GM23338 (cell line): ENCODE measurements at regions not wholly inside any gene's neighbourhood (a gene's known extent, or its start where the extent isn't known, plus 50 kb on each side); places are given as distances from the start of the nearest gene placed in this dataset.

ENCODE experiments used
- ATAC-seq: fragments of 200-7000 bp; cut with Tn5 transposase; 3 replicates; pipeline ENCODE4 v1.9.1; 2020
- DNase-seq: peaks from one replicate; pipeline ENCODE4 v3.0.0-alpha.2; 2015; ENCODE audit warnings: low spot score
- H2AFZ ChIP-seq: fragments of 200-600 bp; sonication (generic); 2 replicates; pipeline ENCODE4 v1.8.0; 2016; ENCODE audit warnings: antibody characterized with exemption, mild to moderate bottlenecking, moderate library complexity
- H3F3A ChIP-seq: fragments of 200-600 bp; sonication (generic); replicated peaks from 2 replicates; pipeline ENCODE4 v1.8.0; 2017; ENCODE audit warnings: antibody characterized with exemption, mixed run types, low read depth
- H3K27ac ChIP-seq: fragments of 200-600 bp; sonication (generic); 2 replicates; pipeline ENCODE4 v1.6.1; 2016; ENCODE audit warnings: low read depth
- H3K27me3 ChIP-seq: fragments of 200-600 bp; sonication (generic); 2 replicates; pipeline ENCODE4 v1.8.0; 2016; ENCODE audit warnings: mild to moderate bottlenecking, mixed run types, moderate library complexity; ENCODE audit not compliant: insufficient read depth
- H3K36me3 ChIP-seq: fragments of 200-600 bp; sonication (generic); 2 replicates; pipeline ENCODE4 v1.8.0; 2016; ENCODE audit warnings: mild to moderate bottlenecking; ENCODE audit not compliant: insufficient read depth
- H3K4me1 ChIP-seq: fragments of 200-600 bp; sonication (generic); 2 replicates; pipeline ENCODE4 v1.8.0; 2016; ENCODE audit warnings: mild to moderate bottlenecking, moderate library complexity; ENCODE audit not compliant: insufficient read depth
- H3K4me2 ChIP-seq: fragments of 200-600 bp; sonication (generic); 2 replicates; pipeline ENCODE4 v1.7.1; 2017; ENCODE audit warnings: mixed run types
- H3K4me3 ChIP-seq: fragments of 200-600 bp; sonication (generic); 2 replicates; pipeline ENCODE4 v1.6.1; 2016; ENCODE audit warnings: mixed run types
- H3K79me2 ChIP-seq: fragments of 200-600 bp; sonication (generic); replicated peaks from 2 replicates; pipeline ENCODE4 v1.8.0; 2017; ENCODE audit warnings: mild to moderate bottlenecking; ENCODE audit not compliant: insufficient read depth
- H3K9me2 ChIP-seq: fragments of 200-600 bp; sonication (generic); 2 replicates; pipeline ENCODE4 v1.8.0; 2017; ENCODE audit not compliant: insufficient read depth
- H4K20me1 ChIP-seq: fragments of 200-600 bp; sonication (generic); replicated peaks from 2 replicates; pipeline ENCODE4 v1.8.0; 2017; ENCODE audit warnings: mild to moderate bottlenecking; ENCODE audit not compliant: insufficient read depth
- H3K27ac Mint-ChIP-seq: 2 replicates; pipeline ENCODE4 v1.8.0; 2020; ENCODE audit warnings: inconsistent platforms, mild to moderate bottlenecking, moderate library complexity, mixed read lengths
- H3K27me3 Mint-ChIP-seq: 3 replicates; pipeline ENCODE4 v1.8.0; 2022; ENCODE audit warnings: low read depth, mild to moderate bottlenecking, moderate library complexity, mixed read lengths, inconsistent platforms; ENCODE audit not compliant: insufficient read depth, poor library complexity
- H3K36me3 Mint-ChIP-seq: 3 replicates; pipeline ENCODE4 v1.8.0; 2021; ENCODE audit warnings: low read depth, mild to moderate bottlenecking, inconsistent platforms, moderate library complexity, mixed read lengths
- H3K4me1 Mint-ChIP-seq: 3 replicates; pipeline ENCODE4 v1.8.0; 2020; ENCODE audit warnings: mild to moderate bottlenecking, inconsistent platforms, mixed read lengths
- H3K4me3 Mint-ChIP-seq: 3 replicates; pipeline ENCODE4 v1.8.0; 2021; ENCODE audit warnings: moderate library complexity, mild to moderate bottlenecking, inconsistent platforms, mixed read lengths
- H3K9me3 Mint-ChIP-seq: 3 replicates; pipeline ENCODE4 v1.8.0; 2020; ENCODE audit warnings: moderate library complexity, mild to moderate bottlenecking, inconsistent platforms, mixed read lengths
- CREB1 ChIP-seq: fragments of 250-450 bp; sonication (Bioruptor Pico); IDR thresholded peaks from 2 replicates; pipeline ENCODE4 v1.5.0; 2020; ENCODE audit warnings: low read depth, mild to moderate bottlenecking, moderate library complexity
- EZH2 ChIP-seq: fragments of 200-600 bp; sonication (generic); IDR thresholded peaks from one replicate; pipeline ENCODE4 v1.8.0; 2017; ENCODE audit warnings: antibody characterized with exemption, mild to moderate bottlenecking, low read depth; ENCODE audit not compliant: unreplicated experiment
- EZH2phosphoT487 ChIP-seq: fragments of 200-600 bp; sonication (generic); IDR thresholded peaks from one replicate; pipeline ENCODE4 v1.8.1; 2018; ENCODE audit warnings: antibody characterized with exemption; ENCODE audit not compliant: unreplicated experiment
- JUNB ChIP-seq: IDR thresholded peaks from one replicate; pipeline ENCODE4 v1.6.1; 2016; ENCODE audit warnings: antibody characterized with exemption; ENCODE audit not compliant: unreplicated experiment
- NANOG ChIP-seq: IDR thresholded peaks from 2 replicates; pipeline ENCODE4 v1.6.1; 2016; ENCODE audit warnings: antibody characterized with exemption, borderline replicate concordance
- POLR2AphosphoS5 ChIP-seq: IDR thresholded peaks from 2 replicates; pipeline ENCODE4 v1.6.1; 2016; ENCODE audit warnings: antibody characterized with exemption, low read depth
- STAT1 ChIP-seq: IDR thresholded peaks from one replicate; pipeline ENCODE4 v1.6.1; 2016; ENCODE audit warnings: antibody characterized with exemption; ENCODE audit not compliant: unreplicated experiment
- ZNF114 ChIP-seq: fragments of 250-450 bp; sonication (Bioruptor Pico); IDR thresholded peaks from 2 replicates; pipeline ENCODE4 v1.5.0; 2020; ENCODE audit warnings: mild to moderate bottlenecking, moderate library complexity
- ZNF331 ChIP-seq: fragments of 250-450 bp; sonication (Bioruptor Pico); IDR thresholded peaks from 2 replicates; pipeline ENCODE4 v1.5.0; 2020; ENCODE audit warnings: low read depth, mild to moderate bottlenecking, moderate library complexity
- TF ChIP-seq, protein P1 (sequence below): IDR thresholded peaks from 2 replicates; pipeline ENCODE4 v1.6.1; 2016; ENCODE audit warnings: antibody characterized with exemption
- TF ChIP-seq, protein P2 (sequence below): IDR thresholded peaks from one replicate; pipeline ENCODE4 v1.6.1; 2018; ENCODE audit warnings: antibody characterized with exemption; ENCODE audit not compliant: unreplicated experiment
- TF ChIP-seq, protein P3 (sequence below): fragments of 250-450 bp; sonication (Bioruptor Pico); IDR thresholded peaks from 2 replicates; pipeline ENCODE4 v1.5.0; 2020; ENCODE audit warnings: mild to moderate bottlenecking, moderate library complexity
- TF ChIP-seq, protein P4 (sequence below), 2 experiments: fragments of 200-600 bp in 1 of 2; sonication (generic) in 1 of 2; conservative IDR thresholded peaks; 2 replicates each; pipeline versions ENCODE4 v1.5.1 to v1.6.1; 2016 to 2017; ENCODE audit warnings: antibody characterized with exemption in 2 of 2, low read depth in 2 of 2, mild to moderate bottlenecking in 2 of 2, moderate library complexity in 1 of 2

DNA sequence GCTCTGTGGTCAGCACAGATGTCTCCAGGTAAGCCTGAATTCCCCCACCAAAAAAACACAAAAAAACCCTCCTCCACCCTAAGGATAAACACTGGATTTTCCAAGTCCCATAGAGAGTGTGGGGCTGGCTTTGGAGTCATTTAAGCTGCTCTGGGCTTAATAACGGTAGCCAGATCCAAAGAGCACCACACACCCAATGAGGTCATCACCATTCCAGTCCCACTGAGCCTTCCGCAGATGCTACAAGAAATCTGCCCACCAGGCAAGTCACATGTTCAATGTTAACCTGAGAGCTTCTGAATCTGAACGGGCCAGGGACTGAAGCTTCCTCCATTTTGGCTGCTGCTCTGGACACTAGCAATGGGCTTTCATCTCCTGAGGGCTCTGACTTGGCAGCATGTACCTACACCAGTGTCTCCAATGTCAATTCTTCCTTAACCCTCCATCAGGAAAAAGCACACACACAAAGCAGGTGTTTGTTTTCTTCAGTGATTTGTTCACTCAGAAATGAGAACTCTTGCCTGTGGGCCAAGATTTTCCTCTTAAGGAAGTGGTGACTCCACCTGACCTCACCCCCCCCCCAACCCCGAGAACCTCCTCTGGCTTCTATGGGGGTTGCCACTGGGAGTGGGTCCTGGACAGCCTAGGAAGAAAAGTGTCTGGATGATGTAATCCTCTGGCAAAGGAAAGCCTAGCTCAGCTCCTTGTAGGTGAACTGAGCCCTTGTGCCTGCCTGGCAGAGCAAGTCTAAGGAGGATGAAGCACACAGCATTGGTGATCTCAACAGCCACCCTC is 220.1 kb downstream of the FOXL1 start:
- Histone ChIP-seq H3K36me3 (no peaks in the 10 kb centered on the region), H3K4me2 (no peak overlapping the region), H3K4me1 (peaks cover 17% of the 10 kb centered on the region), H3F3A (no peaks in the 10 kb centered on the region), H3K9me2 (peaks cover 14% of the 10 kb centered on the region; the same call in 1 of the 2 replicates), H2AFZ (no peak overlapping the region), H3K4me3 (no peak overlapping the region), H4K20me1 (no peaks in the 10 kb centered on the region), H3K27me3 (peaks cover 8% of the 10 kb centered on the region; the same call in 1 of the 2 replicates), H3K79me2 (no peaks in the 10 kb centered on the region), H3K27ac (no peak overlapping the region)
- Mint-ChIP-seq H3K4me3 (no peak overlapping the region), H3K9me3 (no peaks in the 10 kb centered on the region; the same call in 2 of the 3 replicates), H3K4me1 (peaks cover 13% of the 10 kb centered on the region), H3K36me3 (no peaks in the 10 kb centered on the region; the same call in 2 of the 3 replicates), H3K27me3 (peaks cover 8% of the 10 kb centered on the region), H3K27ac (no peak overlapping the region)
- ATAC-seq (no peak), DNase-seq (no peak)
- TF ChIP-seq ZNF331 (no peak), NANOG (no peak), CREB1 (no peak), POLR2AphosphoS5 (no peak), JUNB (no peak), EZH2 (no peak), STAT1 (no peak), EZH2phosphoT487 (no peak), ZNF114 (CRISPR knock-in tag) (no peak)
- TF ChIP-seq, protein P1, sequence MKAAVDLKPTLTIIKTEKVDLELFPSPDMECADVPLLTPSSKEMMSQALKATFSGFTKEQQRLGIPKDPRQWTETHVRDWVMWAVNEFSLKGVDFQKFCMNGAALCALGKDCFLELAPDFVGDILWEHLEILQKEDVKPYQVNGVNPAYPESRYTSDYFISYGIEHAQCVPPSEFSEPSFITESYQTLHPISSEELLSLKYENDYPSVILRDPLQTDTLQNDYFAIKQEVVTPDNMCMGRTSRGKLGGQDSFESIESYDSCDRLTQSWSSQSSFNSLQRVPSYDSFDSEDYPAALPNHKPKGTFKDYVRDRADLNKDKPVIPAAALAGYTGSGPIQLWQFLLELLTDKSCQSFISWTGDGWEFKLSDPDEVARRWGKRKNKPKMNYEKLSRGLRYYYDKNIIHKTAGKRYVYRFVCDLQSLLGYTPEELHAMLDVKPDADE: no peak
- TF ChIP-seq, protein P2, sequence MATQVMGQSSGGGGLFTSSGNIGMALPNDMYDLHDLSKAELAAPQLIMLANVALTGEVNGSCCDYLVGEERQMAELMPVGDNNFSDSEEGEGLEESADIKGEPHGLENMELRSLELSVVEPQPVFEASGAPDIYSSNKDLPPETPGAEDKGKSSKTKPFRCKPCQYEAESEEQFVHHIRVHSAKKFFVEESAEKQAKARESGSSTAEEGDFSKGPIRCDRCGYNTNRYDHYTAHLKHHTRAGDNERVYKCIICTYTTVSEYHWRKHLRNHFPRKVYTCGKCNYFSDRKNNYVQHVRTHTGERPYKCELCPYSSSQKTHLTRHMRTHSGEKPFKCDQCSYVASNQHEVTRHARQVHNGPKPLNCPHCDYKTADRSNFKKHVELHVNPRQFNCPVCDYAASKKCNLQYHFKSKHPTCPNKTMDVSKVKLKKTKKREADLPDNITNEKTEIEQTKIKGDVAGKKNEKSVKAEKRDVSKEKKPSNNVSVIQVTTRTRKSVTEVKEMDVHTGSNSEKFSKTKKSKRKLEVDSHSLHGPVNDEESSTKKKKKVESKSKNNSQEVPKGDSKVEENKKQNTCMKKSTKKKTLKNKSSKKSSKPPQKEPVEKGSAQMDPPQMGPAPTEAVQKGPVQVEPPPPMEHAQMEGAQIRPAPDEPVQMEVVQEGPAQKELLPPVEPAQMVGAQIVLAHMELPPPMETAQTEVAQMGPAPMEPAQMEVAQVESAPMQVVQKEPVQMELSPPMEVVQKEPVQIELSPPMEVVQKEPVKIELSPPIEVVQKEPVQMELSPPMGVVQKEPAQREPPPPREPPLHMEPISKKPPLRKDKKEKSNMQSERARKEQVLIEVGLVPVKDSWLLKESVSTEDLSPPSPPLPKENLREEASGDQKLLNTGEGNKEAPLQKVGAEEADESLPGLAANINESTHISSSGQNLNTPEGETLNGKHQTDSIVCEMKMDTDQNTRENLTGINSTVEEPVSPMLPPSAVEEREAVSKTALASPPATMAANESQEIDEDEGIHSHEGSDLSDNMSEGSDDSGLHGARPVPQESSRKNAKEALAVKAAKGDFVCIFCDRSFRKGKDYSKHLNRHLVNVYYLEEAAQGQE: no peak
- TF ChIP-seq, protein P3, sequence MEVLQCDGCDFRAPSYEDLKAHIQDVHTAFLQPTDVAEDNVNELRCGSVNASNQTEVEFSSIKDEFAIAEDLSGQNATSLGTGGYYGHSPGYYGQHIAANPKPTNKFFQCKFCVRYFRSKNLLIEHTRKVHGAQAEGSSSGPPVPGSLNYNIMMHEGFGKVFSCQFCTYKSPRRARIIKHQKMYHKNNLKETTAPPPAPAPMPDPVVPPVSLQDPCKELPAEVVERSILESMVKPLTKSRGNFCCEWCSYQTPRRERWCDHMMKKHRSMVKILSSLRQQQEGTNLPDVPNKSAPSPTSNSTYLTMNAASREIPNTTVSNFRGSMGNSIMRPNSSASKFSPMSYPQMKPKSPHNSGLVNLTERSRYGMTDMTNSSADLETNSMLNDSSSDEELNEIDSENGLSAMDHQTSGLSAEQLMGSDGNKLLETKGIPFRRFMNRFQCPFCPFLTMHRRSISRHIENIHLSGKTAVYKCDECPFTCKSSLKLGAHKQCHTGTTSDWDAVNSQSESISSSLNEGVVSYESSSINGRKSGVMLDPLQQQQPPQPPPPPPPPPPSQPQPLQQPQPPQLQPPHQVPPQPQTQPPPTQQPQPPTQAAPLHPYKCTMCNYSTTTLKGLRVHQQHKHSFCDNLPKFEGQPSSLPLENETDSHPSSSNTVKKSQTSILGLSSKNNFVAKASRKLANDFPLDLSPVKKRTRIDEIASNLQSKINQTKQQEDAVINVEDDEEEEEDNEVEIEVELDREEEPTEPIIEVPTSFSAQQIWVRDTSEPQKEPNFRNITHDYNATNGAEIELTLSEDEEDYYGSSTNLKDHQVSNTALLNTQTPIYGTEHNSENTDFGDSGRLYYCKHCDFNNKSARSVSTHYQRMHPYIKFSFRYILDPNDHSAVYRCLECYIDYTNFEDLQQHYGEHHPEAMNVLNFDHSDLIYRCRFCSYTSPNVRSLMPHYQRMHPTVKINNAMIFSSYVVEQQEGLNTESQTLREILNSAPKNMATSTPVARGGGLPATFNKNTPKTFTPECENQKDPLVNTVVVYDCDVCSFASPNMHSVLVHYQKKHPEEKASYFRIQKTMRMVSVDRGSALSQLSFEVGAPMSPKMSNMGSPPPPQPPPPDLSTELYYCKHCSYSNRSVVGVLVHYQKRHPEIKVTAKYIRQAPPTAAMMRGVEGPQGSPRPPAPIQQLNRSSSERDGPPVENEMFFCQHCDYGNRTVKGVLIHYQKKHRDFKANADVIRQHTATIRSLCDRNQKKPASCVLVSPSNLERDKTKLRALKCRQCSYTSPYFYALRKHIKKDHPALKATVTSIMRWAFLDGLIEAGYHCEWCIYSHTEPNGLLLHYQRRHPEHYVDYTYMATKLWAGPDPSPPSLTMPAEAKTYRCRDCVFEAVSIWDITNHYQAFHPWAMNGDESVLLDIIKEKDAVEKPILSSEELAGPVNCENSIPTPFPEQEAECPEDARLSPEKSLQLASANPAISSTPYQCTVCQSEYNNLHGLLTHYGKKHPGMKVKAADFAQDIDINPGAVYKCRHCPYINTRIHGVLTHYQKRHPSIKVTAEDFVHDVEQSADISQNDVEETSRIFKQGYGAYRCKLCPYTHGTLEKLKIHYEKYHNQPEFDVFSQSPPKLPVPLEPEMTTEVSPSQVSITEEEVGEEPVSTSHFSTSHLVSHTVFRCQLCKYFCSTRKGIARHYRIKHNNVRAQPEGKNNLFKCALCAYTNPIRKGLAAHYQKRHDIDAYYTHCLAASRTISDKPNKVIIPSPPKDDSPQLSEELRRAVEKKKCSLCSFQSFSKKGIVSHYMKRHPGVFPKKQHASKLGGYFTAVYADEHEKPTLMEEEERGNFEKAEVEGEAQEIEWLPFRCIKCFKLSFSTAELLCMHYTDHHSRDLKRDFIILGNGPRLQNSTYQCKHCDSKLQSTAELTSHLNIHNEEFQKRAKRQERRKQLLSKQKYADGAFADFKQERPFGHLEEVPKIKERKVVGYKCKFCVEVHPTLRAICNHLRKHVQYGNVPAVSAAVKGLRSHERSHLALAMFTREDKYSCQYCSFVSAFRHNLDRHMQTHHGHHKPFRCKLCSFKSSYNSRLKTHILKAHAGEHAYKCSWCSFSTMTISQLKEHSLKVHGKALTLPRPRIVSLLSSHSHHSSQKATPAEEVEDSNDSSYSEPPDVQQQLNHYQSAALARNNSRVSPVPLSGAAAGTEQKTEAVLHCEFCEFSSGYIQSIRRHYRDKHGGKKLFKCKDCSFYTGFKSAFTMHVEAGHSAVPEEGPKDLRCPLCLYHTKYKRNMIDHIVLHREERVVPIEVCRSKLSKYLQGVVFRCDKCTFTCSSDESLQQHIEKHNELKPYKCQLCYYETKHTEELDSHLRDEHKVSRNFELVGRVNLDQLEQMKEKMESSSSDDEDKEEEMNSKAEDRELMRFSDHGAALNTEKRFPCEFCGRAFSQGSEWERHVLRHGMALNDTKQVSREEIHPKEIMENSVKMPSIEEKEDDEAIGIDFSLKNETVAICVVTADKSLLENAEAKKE (CRISPR knock-in tag): no peak
- TF ChIP-seq, protein P4, sequence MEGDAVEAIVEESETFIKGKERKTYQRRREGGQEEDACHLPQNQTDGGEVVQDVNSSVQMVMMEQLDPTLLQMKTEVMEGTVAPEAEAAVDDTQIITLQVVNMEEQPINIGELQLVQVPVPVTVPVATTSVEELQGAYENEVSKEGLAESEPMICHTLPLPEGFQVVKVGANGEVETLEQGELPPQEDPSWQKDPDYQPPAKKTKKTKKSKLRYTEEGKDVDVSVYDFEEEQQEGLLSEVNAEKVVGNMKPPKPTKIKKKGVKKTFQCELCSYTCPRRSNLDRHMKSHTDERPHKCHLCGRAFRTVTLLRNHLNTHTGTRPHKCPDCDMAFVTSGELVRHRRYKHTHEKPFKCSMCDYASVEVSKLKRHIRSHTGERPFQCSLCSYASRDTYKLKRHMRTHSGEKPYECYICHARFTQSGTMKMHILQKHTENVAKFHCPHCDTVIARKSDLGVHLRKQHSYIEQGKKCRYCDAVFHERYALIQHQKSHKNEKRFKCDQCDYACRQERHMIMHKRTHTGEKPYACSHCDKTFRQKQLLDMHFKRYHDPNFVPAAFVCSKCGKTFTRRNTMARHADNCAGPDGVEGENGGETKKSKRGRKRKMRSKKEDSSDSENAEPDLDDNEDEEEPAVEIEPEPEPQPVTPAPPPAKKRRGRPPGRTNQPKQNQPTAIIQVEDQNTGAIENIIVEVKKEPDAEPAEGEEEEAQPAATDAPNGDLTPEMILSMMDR (conservative IDR thresholded peaks at IDR 0.05; ENCODE audit: low read depth in 2 of 2): no peak
